ENCODE measurements at regions not wholly inside any gene's neighbourhood (a gene's known extent, or its start where the extent isn't known, plus 50 kb on each side); places are given as distances from the start of the nearest gene placed in this dataset.

DNA sequence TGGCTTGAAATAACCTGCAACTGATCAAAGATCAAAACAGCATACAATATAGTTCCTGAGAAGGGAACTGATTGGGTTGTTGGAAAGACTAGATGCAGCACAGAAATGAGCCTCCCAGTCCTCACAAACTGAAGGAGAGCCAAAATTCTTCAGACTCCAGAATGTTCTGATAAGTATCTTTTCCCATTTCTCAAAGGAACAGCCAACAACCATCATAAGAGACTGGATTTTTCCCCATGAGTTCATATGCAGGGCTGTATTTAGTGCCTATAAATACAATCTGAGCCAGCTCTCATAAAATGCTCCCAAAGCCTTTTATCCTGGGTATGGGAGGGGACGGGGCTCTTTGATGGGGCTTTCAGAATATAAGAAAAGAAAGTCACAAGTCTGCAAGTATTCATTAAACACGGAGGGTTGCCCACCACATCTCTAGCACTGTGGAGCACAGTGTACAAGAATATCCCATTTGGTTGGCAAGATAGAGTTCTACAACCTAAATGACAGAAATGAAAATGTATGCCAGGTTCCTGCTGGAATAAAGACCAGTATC lies 50.7 kb upstream of the LYVE1 start:
- no peak for DNase-seq

DNA sequence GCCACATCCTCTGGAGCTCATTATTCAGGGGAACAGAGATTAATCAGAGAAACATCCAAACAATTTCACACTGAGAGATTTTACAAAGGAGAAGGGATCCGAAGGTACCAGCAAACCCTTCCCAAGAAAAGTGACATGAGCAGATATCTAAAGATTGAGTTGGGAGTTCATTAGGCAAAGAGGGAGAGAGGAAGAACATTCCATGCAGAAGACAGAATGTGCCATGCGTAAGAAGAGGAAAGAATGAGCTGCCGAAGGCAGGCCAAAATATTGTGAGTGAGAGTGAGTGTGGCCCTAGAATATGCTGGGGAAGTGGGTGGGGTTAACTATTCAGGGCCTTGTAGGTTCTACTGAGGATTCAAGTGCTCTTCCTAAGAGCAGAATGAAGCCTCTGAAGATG lies 50.0 kb upstream of the LYVE1 start:
- DNase-seq = no peak
